ENCODE measurements at regions not wholly inside any gene's neighbourhood (a gene's known extent, or its start where the extent isn't known, plus 50 kb on each side); places are given as distances from the start of the nearest gene placed in this dataset.

DNA sequence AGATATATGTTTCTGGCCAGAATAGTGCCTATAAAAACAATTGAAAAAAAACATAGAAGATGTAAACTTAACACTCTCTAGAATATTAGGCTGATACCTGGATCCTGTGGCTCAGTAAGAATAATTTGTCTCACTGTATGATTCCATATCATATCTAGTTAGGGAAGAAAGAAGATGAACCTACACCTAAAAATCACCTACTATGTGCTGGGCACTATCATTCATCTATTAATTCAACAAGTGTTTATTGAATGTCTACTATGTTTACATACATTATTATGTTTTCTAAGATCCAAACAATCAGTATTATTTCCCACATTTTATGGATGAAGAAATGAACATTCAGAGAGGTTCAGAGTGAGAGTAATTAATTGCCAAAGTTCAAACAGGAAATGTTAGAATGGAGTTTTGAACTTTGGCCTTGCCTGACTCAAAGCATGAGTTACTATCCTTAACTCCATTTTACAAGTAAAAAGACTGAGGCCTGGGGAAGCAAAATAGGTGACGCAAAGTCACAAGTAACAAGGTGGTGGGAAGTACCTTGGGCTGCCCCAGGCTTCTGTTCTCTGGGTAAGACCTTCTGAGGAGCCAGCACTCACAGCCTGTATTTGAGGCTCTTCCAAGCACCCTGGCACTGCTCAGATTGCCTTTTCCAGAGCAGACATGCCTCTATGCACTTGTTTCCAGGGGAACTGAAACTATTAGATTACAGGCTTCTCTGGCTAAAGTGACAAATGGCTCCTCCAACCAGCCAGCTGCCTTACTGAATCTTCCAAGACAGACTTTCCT, 111.1 kb upstream of the ACSL4 start:
- no peak for DNase-seq (ENCODE audit: low read depth)

DNA sequence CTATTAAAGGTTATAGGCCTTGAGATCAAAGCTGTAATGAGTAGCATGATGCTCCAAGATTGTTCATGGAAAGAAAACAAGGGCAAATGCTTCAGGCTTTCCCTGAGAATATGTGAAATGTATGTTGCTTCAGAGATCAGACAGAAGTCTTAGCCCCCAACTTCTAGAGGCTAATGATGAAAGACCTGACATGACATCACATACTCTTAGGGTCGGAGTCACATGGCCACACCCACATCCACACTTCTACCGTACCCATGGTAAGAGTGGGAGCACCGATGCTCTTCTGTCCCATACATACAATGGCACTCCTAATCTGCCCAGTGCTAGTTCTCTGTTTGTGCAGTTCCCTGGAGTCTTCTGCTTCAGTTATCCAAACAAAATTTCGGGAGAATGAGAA, 111.9 kb upstream of the ACSL4 start:
- no peak for DNase-seq (ENCODE audit: low read depth)

DNA sequence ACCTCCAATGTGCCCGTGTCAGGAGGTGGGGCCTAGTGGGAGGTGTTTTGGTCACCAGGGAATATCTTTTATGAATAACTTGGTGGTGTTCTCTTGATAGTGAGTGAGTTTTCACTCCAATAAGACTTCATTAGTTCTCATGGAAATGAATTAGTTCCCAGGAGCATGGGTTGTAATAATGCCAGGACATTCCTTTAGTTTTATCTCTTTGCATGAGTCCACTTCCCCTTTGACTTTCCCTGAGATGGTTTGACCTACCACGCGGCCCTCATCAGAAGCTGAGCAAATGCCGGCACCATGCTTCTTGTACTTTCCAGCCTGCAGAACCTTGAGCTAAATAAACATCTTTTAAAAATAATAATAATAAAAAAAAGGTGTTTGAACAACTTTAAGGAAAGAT, 112.9 kb upstream of the ACSL4 start:
- no peak for DNase-seq (ENCODE audit: low read depth)

DNA sequence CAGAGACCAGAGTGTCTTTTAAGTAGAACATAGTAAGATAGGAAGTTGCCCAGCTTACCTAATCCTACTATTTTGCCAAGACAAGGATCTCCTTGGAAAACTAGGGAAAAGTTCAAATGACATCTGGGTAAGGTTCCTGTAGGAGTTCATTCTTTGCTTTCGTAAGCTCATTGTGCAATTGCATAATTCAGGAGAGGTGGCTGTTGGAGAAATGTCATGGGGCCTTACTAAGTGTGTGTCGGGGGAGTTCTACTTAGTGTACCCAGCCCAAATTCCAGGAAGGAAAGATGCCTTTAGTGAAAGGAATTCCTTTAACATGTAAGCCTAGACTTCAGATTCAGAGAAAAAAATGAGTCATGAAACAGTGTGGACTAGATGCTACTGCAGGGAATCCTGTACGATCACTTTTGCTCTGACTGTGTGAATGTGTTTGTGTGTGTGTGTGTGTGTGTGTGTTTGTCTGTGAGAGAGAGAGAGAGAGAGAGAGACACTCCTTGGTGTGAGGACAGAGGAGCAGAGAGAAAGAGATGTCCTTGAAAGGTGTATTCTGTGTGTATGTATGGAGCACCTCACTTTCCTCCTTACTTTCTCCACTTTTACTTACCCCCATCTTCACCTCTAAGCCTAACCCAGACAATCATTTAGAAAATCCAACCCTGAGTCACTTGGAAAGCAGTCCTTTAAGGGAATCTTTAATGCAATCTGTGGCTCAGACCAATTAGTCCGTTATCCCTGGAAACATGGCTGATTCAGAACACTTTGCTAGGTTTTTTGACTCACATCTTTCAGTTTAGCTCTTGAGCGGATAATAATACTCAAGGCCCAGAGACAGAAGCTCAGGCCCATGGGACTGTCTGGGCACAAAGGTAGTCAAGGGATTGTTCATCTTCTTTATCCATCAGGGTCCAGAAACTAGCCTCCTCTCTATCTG, 114.5 kb upstream of the ACSL4 start:
- DNase-seq (ENCODE audit: low read depth) = no peak

DNA sequence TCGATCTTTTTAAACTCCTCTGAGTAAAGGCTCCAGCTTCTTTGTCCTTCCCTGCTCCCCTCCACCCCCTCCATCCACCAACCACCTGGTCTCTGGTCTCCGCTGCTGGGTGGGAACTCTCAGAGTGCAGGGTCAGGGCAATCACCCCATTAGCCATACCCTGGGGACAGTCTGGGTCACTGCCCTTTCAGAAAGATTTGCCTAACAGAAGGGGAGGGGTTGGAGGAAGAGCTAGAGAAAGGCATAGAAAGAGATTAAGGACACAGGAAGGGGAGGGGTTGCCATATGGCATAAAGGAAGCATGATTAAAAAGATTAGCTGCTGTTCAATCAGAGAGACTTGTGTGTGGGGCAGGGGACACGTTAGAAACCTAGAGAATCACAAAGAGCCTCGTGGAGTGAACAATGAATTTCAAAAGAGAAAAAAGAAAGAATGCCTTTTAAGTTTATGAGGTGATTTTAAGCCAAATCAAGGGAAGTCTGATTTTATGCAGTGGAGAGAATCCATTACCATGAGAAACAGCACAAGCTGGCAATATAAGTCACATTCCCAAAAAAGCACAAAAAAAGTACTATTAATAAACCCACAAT, 115.5 kb upstream of the ACSL4 start:
- DNase-seq (ENCODE audit: low read depth) = no peak

DNA sequence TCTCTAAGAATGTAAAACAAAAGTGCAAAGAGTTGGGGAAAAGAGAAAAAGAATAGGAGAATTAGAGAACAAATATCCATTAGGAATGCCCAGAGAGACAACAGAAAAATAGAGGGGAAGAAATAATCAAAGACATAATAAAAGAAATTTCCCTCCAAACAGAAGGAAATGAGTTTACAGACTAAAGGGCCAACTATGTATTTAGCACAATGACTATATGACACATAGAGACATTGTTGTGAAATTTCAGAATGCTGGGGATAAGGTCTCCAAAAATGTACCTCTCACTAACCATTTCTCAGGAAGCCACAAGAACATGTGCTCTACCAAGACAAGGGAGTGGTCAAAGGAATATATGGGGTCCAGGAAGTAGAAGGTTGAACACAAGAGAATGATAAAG, 121.0 kb upstream of the ACSL4 start:
- no peak for DNase-seq (ENCODE audit: low read depth)

DNA sequence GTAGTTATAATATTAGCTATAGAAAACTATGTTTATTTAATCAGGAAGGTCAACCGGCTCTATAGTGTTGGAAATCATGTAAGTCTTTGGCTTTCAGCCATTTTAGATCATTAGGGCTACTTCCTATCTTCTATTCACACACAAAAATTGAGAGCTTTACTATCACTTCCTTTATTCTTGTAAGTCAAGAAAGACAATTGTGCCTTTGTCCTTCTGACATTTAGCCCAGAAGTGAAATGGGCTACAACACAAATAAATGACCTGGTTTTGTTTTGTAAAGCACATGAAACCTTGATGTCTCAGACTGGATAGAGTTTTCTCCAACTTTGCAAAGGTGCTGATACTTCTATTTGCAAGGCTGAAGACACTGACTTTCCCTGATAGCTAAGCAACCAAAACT, 122.4 kb upstream of the ACSL4 start:
- DNase-seq (ENCODE audit: low read depth) = no peak

DNA sequence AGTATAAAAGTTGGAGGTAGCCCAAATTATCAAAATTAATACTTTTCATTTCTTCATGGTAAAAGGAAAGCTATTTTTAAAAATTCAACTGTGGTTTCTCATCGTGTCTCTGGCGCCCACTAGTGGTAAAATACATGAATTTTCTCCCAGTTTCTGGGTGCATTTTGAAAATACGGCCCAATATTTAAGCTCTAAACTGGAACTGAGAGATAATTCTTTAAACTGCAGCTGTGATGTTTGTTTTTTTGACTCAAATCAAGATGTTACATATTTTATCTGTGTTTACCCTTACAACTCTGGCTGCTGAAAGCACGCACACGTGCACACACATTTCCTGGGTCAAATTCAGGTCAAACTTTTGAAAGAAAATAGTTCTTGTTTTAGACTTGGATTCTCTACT, 123.9 kb upstream of the ACSL4 start:
- DNase-seq (ENCODE audit: low read depth) = no peak

DNA sequence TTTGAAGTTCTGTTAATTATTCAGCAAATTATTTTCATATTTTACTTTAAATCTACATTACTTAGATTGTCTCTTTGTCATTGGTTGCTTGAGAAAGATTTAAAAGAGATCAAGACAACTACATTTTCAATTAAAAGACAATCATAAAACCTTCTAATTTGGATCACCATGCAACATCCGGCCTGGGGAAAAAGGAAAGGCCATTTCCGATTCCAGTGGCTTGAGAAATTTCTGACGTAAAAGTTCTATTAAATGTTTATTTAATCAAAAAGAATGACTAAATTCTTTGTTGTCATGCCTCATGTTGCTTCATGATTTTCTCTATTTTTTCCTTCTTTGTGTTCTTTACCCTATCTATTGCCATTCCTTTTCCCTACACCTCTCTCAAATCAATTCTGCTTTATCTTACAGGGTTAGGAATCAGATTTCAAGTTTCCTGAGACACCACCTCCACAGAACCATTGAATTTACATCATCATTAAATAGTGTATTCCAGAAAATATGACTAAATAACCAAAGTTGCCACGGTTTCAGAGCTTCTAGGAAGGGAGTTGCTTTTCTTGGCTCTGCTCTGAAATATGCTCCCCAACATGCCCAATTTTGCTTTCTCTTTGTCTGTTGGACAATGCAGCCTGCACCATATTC, 124.6 kb upstream of the ACSL4 start:
- no peak for DNase-seq (ENCODE audit: low read depth)

DNA sequence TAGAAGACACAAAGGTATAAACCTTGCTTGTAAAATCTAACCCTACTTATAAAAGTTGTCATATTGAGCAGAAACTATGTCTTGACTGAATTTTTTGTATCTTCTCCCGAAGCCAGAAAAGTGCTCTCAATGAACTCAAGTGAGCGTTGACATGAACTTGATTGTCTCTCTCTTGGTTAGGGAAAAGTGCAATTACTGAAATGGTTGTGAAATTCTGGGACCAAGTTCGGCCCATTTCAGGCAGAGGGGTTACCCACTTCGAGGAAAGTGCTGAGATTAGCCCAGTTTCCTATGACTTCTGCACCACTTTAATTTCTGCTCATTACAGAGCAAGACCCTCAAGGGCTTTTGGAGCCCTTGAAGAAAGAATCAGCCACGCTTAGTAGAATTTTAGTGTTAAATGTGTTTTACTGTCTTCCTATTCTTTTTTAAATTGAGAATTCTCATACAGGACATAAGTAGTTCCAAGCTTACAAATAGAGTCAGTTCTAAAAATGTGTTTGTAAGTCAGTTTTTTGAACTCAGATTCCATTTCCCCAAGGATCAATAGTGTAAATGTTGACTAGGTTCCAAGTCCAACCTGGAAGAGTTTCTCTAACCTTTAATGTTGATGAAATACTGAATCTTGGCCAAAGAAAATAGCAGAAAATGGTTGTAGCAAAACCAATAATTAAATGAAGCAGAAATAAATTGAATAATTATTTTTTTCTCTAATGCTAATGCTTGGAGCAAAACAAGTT, 125.7 kb upstream of the ACSL4 start:
- no peak for DNase-seq (ENCODE audit: low read depth)

DNA sequence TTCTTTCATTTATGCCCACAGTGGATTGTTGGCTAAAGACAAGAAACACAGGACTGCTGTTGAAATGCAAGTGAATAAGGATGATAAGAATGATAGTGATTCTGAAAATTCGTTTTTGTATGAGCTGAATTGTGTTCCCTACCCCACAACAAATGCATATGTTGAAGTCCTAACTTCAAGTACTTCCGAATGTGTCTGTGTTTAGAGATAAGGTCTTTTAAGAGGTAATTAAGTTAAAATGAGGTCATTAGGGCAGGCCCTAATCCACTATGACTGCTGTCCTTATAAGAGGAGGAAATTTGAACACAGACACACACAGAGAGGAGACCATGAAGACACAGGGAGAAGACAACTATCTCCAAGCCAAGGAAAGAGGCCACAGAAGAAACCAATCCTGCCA, 126.6 kb upstream of the ACSL4 start:
- no peak for DNase-seq (ENCODE audit: low read depth)

DNA sequence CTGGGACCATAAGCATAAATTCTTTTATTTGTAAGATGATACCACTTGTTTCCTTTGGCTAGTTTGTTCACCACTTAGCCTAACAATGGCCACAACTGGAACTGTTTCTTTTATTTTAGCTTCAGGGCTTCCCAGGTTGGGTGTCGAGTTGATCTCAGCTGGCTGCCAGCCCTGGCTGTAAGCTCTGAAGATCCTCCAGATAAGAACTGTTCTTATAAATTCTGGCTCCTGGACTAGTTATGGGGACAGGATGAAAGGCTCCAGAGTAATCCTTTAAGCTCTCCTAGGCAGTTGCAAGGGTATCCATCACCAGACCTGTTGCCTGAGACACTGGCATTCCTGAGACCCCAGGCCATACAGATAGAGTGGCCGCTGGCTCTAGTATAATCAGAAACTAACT, 129.4 kb upstream of the ACSL4 start:
- no peak for DNase-seq (ENCODE audit: low read depth)

DNA sequence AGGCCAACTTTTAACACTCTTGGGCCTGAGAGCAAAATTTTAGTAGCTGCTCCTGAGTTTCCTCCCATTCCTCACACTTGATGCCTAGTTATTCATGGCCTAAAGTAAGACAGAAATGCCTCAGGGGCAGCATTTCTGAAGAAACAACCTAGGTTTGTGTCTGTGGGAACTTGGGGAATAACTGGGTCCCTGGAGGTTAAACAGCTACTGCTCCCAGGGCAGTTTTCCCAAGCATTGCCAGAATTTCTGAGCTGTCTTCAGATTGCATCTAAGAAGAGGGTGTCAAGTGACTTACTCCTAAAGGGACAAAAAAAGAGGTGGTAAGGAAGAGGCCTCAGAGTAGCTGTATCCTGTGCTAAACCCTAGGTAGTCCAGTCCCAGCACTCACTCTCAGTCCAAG, 130.8 kb upstream of the ACSL4 start:
- no peak for DNase-seq (ENCODE audit: low read depth)

DNA sequence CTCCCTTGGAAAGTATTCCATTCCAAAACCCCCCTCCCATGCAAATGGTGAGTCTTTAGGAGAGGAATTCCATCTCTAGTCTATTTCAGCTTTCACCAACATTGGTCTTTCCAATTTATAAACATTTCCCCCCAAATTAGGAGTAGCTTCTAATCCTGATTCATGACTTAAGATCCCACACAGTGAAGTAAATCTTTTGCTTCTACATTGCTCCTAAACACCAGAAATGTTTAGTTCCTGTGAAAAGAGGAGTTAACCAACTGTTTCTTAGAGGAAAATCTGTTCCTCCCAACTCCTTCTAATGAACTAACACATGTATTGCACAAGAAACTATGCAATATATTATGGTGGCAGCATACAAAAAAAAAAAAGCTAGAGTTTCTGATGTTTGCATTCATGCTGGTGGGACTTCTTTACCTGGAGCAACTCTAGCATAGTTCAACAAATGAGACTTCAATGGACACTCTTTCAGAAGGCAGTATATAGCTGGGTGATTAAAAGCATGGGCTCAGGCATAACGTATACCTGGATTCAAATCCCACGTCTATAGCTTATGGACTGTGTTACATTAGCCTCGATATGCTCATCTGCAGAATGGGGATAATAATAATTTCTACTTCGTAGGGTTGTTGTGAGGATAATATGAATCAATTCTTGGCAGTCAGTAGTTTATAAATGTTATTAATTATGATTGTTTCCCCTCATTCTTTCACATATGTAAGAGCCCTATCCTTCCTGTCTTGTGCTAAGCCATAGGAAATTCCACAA, 131.6 kb upstream of the TMEM164 start:
- DNase-seq (ENCODE audit: low read depth) = no peak

DNA sequence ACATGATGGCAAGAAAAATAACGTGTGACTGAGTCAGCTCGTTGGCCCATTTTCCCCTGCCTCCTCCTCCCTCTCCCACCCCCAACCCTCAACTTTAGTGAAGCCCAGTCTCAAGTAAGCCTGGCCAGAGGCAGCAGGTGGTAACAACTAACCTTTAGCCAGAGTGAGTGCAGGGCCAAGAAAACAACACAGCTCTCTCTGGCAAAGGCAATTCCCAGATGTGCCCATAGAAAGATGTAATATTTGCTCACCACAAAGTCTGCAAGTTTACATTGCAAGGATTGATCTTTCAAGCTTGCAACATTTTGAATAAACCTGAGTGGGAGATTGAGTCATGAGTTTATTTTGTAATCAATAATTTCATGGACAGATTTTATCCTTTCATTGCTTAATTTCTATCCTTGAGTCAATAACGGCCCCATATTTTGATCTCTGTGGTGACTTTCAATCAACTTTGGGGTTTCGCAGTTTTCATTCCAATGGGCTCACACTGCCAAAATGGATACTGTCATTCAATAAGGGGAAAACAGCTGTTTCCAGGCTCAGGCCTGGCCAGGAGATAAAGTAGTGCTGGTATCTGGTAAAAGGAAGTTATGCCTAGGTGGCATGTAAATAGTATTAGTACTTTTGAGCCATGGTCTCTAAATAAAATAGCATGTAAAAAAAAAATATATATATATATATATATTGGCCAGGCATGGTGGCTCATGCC, 130.7 kb upstream of the TMEM164 start:
- DNase-seq (ENCODE audit: low read depth) = no peak

DNA sequence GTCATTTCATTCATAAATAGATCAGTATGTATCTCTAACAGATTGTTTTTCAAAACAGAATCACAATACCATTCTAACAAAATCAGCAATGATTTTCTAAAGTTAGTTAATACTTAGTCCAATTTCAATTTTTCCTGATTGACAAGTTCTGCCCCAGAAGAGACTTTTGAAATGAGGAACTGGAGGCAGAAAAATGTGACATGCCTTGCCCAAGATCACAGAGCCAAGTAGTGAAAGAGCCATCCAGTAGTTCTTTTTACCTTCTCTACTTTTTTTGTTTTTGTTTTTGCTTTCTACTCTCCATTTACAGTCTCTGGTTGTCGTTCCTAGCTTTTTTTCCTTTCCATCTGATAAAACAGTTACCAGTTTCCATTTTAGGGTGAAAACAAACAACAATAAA, 129.3 kb upstream of the TMEM164 start:
- no peak for DNase-seq (ENCODE audit: low read depth)

DNA sequence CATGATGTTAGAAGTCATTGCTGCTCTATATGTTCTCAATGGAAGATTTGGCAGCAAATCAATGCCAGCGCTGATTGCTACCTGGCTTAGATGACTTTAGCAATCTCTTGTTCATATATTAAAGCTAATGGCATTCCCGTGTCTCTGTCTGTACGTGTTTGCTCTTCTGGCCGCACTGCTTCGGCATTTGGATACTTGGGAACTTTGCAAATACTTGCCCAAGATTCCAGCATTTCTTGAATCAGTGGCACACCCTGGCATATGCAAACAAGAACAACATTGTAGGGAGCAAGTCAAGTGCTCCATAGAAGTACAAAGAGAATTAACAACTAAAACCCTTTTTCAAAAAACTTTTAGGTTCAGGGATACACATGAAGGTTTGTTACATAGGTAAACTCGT, 128.9 kb upstream of the TMEM164 start:
- no peak for DNase-seq (ENCODE audit: low read depth)

DNA sequence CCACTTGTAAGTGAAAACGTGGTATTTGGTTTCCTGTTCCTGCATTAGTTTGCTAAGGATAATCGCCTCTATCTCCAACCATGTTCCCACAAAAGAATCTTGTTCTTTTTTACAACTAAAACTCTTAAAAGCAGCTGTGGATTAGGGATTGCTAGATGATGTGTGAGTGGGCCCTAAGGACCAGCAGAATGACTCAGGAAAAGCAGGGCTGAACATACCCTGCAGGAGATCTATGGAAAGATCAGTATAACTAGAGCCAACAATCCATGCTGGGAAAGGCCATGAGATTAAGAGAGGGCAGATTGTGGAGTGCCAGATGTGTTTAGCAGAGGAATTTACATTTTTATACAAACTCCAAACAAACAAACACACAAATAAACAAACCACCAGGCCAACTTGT, 128.4 kb upstream of the TMEM164 start:
- DNase-seq (ENCODE audit: low read depth) = no peak

DNA sequence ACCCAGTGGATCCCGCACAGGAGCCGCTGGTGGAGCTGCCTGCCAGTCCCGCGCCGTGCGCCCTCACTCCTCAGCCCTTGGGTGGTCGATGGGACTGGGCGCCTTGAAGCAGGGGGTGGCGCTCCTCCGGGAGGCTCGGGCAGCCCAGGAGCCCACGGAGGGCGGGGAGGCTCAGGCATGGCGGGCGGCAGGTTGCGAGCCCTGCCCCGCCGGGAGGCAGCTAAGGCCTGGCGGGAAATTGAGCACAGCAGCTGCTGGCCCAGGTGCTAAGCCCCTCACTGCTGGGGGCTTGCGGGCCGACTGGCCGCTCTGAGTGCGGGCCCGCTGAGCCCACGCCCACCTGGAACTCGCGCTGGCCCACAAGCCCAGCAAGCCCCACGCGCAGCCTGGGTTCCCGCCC, 127.1 kb upstream of the TMEM164 start:
- no peak for DNase-seq (ENCODE audit: low read depth)

DNA sequence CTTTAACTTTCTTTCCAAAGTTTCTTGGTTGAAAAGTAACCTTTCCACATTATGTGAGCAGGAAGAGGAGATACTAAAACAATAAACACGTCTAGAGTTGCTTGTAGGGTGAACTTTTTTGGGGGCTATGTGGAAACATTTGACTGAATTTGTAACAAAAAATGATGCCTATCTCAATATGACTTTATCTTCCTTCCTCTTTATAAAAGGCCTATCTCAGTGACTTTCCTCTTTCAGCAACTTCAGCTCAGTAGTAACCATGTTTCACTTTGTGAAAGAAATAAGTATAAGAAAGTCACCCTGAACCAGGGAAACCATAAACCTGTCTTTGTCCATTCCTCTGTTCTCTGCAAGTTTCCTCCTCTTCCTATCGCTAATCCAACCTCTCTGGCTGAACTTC, 124.7 kb upstream of the TMEM164 start:
- no peak for DNase-seq (ENCODE audit: low read depth)

All from T-helper 22 cell (primary cell).